A549 (cell line): ENCODE measurements at regions not wholly inside any gene's neighbourhood (a gene's known extent, or its start where the extent isn't known, plus 50 kb on each side); places are given as distances from the start of the nearest gene placed in this dataset.
A peak's percentile ranks its signal among the peaks of the same experiment; 100 is the strongest.

ENCODE experiments used
- ATAC-seq, 2 experiments: fragments of 200-7000 bp in 1 of 2; fragments of >200 bp in 1 of 2; cut with Nextera tagmentation in 1 of 2; cut with Tn5 transposase in 1 of 2; 3 replicates each; pipeline versions ENCODE4 v1.8.0 to v1.9.1; 2018 to 2020; ENCODE audit warnings: mild to moderate bottlenecking in 1 of 2, moderate library complexity in 1 of 2
- CTCF ChIA-PET: fragments of 300-600 bp; sonication (Branson Sonifier 250); formaldehyde crosslinking; extraction: SDS; loops from one replicate; lab custom pipeline; 2021; ENCODE audit warnings: antibody characterized with exemption, inconsistent platforms; lab: Yijun Ruan, JAX
- POLR2A ChIA-PET: fragments of 350-600 bp; formaldehyde crosslinking; extraction: SDS; loops from one replicate; lab custom pipeline; 2021; ENCODE audit warnings: antibody characterized with exemption, inconsistent platforms; lab: Yijun Ruan, JAX
- DNase-seq, 2 experiments: peaks; one replicate each; pipeline versions ENCODE4 v3.0.0 to v3.0.0-alpha.2; 2011 to 2016; ENCODE audit warnings: low read depth in 1 of 2, low spot score in 1 of 2
- FAIRE-seq: peaks from 2 replicates; lab custom pipeline; 2011; peaks lifted over from hg19 to GRCh38; lab: Jason Lieb, UNC
- H3K27ac ChIP-seq, 2 experiments: fragments of >200 bp; sonication (Bioruptor Twin); formaldehyde crosslinking; 3 replicates each; pipeline ENCODE4 v1.5.1; 2016 to 2017
- H3K4me1 ChIP-seq: fragments of >200 bp; sonication (Bioruptor Twin); formaldehyde crosslinking; 3 replicates; pipeline ENCODE4 v1.6.1; 2016
- H3K4me2 ChIP-seq: fragments of >200 bp; sonication (Bioruptor Twin); formaldehyde crosslinking; 3 replicates; pipeline ENCODE4 v1.6.1; 2016
- H3K4me3 ChIP-seq: fragments of >200 bp; sonication (Bioruptor Twin); formaldehyde crosslinking; 3 replicates; pipeline ENCODE4 v1.5.1; 2016
- H3K9me3 ChIP-seq: fragments of >200 bp; sonication (Bioruptor Twin); formaldehyde crosslinking; 3 replicates; pipeline ENCODE4 v1.6.1; 2016
- ATOH8 ChIP-seq: fragments of 250-450 bp; sonication (Bioruptor Pico); IDR thresholded peaks from 2 replicates; pipeline ENCODE4 v1.5.0; 2020; ENCODE audit warnings: low read depth, mild to moderate bottlenecking, moderate library complexity
- CEBPB ChIP-seq, 2 experiments: fragments of >200 bp in 1 of 2; sonication (Bioruptor Twin) in 1 of 2; formaldehyde crosslinking in 1 of 2; IDR thresholded peaks; 2 replicates each; pipeline ENCODE4 v1.6.1; 2012 to 2016
- E2F6 ChIP-seq: IDR thresholded peaks from 2 replicates; pipeline ENCODE4 v1.6.1; 2012; ENCODE audit warnings: low read depth, borderline replicate concordance
- ELK1 ChIP-seq: fragments of 150-350 bp; IDR thresholded peaks from 2 replicates; pipeline ENCODE4 v1.6.1; 2014; ENCODE audit warnings: low read depth, mild to moderate bottlenecking, low read length
- FOSL2 ChIP-seq, 2 experiments: fragments of 450-650 bp in 1 of 2; fragments of >200 bp in 1 of 2; sonication (Bioruptor Twin) in 1 of 2; formaldehyde crosslinking; IDR thresholded peaks; 2 replicates each; pipeline versions ENCODE4 v1.5.0 to v1.6.1; 2016 to 2020; ENCODE audit warnings: mild to moderate bottlenecking in 1 of 2, moderate library complexity in 1 of 2
- HDAC2 ChIP-seq: fragments of 200-600 bp; sonication (generic); IDR thresholded peaks from 2 replicates; pipeline ENCODE4 v1.6.1; 2016
- HES2 ChIP-seq: fragments of >200 bp; sonication (Bioruptor Twin); formaldehyde crosslinking; IDR thresholded peaks from 2 replicates; pipeline ENCODE4 v1.6.1; 2016
- HOXA7 ChIP-seq: fragments of 250-450 bp; sonication (Bioruptor Pico); IDR thresholded peaks from 2 replicates; pipeline ENCODE4 v1.5.0; 2020; ENCODE audit warnings: mild to moderate bottlenecking, moderate library complexity
- HOXB13 ChIP-seq: fragments of 250-450 bp; sonication (Bioruptor Pico); IDR thresholded peaks from 2 replicates; pipeline ENCODE4 v1.5.0; 2020; ENCODE audit warnings: low read depth, mild to moderate bottlenecking, moderate library complexity
- KDM1A ChIP-seq: fragments of 200-600 bp; sonication (generic); IDR thresholded peaks from 2 replicates; pipeline ENCODE4 v1.6.1; 2016; ENCODE audit warnings: low read depth, mild to moderate bottlenecking
- KDM5A ChIP-seq: fragments of 200-600 bp; sonication (generic); IDR thresholded peaks from 2 replicates; pipeline ENCODE4 v1.6.1; 2016; ENCODE audit warnings: antibody characterized with exemption, mild to moderate bottlenecking
- MAX ChIP-seq: IDR thresholded peaks from 2 replicates; pipeline ENCODE4 v1.6.1; 2012
- NPAS2 ChIP-seq: fragments of 250-450 bp; sonication (Bioruptor Pico); IDR thresholded peaks from 2 replicates; pipeline ENCODE4 v1.8.0; 2022; ENCODE audit warnings: mild to moderate bottlenecking, moderate library complexity, borderline replicate concordance
- PBX3 ChIP-seq: IDR thresholded peaks from 2 replicates; pipeline ENCODE4 v1.6.1; 2012
- POLR2AphosphoS2 ChIP-seq: conservative IDR thresholded peaks from 2 replicates; pipeline ENCODE4 v1.6.1; 2012; ENCODE audit warnings: low read length, improper control_type of control experiment, inconsistent platforms
- RAD21 ChIP-seq, 2 experiments: fragments of >200 bp in 1 of 2; sonication (Bioruptor Twin) in 1 of 2; formaldehyde crosslinking in 1 of 2; IDR thresholded peaks in 1 of 2; conservative IDR thresholded peaks in 1 of 2; 2 replicates in 1 of 2; 3 replicates in 1 of 2; pipeline ENCODE4 v1.6.1; 2012 to 2018; ENCODE audit warnings: inconsistent platforms in 1 of 2
- RARB ChIP-seq: fragments of 250-450 bp; sonication (Bioruptor Pico); IDR thresholded peaks from 2 replicates; pipeline ENCODE4 v1.8.0; 2021; ENCODE audit warnings: mild to moderate bottlenecking, moderate library complexity
- RFX5 ChIP-seq: fragments of 450-650 bp; IDR thresholded peaks from 2 replicates; pipeline ENCODE4 v1.7.1; 2014; ENCODE audit warnings: antibody characterized with exemption, mild to moderate bottlenecking, moderate library complexity
- RNF2 ChIP-seq: fragments of 200-600 bp; sonication (generic); IDR thresholded peaks from 2 replicates; pipeline ENCODE4 v1.6.1; 2016; ENCODE audit warnings: low read depth, mild to moderate bottlenecking, antibody characterized with exemption, moderate library complexity, borderline replicate concordance
- SREBF2 ChIP-seq: fragments of 450-650 bp; IDR thresholded peaks from 2 replicates; pipeline ENCODE4 v1.6.1; 2014; ENCODE audit warnings: mild to moderate bottlenecking, moderate library complexity
- TFCP2L1 ChIP-seq: fragments of 250-450 bp; sonication (Bioruptor Pico); IDR thresholded peaks from 2 replicates; pipeline ENCODE4 v1.5.0; 2021; ENCODE audit warnings: mild to moderate bottlenecking
- USF2 ChIP-seq: fragments of 450-650 bp; IDR thresholded peaks from 2 replicates; pipeline ENCODE4 v1.6.1; 2014; ENCODE audit warnings: antibody characterized with exemption
- ZNF302 ChIP-seq: fragments of 250-450 bp; sonication (Bioruptor Pico); IDR thresholded peaks from 2 replicates; pipeline ENCODE4 v1.9.0; 2021; ENCODE audit warnings: inconsistent platforms, mild to moderate bottlenecking, moderate library complexity
- ZSCAN20 ChIP-seq: fragments of 250-450 bp; sonication (Bioruptor Pico); IDR thresholded peaks from 2 replicates; pipeline ENCODE4 v1.8.0; 2022; ENCODE audit warnings: mild to moderate bottlenecking, moderate library complexity
- WGBS: methylation state at CpG from one replicate; pipeline ENCODE4 v1.1.6; 2017; ENCODE audit errors: missing lambda C conversion rate; 5-methylcytosine and 5-hydroxymethylcytosine counted together

- H3K4me2 ChIP-seq, result no peak overlapping the region
- TF ChIP-seq KDM1A (no peak), E2F6 (no peak)
- TF ChIP-seq, all 56 proteins: peak for 0
- WGBS, result 80% methylated on average over 9 of the region's 11 CpGs
- Histone ChIP-seq H3K27ac (peak overlapping the region in 1 of 2 experiments; percentile 10; a peak in 1 of 6 replicates), H3K4me3 (no peak overlapping the region), H3K4me1 (peaks cover 9% of the 10 kb centered on the region; the same call in 2 of the 3 replicates), H3K9me3 (no peaks in the 10 kb centered on the region)
- POLR2A ChIA-PET, result no interaction called here
- DNase-seq, result no peak
- ATAC-seq, result no peak
- FAIRE-seq, result no peak
- CTCF ChIA-PET, result interaction anchor here (0.9 to 3.5 kb wide), 4 partner anchors 13 to 28 kb away, joined by 3 to 18 read pairs (median 5); no protein-coding TSS in a partner anchor
Measured at GRCh38 chr15:70438776-70439175, 324.6 kb downstream of the UACA start.

- H3K27ac ChIP-seq, result peak overlapping the region in 1 of 2 experiments; percentile 21; a peak in 1 of 6 replicates
- FAIRE-seq (no peak), ATAC-seq (peak; percentile 27 to 44; a peak in 3 of 6 replicates), DNase-seq (peak in 1 of 2 experiments; percentile 14)
- 67% methylated on average over 5 of the region's 5 CpGs for WGBS
- no peak overlapping the region for H3K4me2 ChIP-seq
- TF ChIP-seq RAD21 (conservative IDR thresholded peaks at IDR 0.05 in 1 of 2, IDR thresholded peaks at IDR 0.05 in 1 of 2), result 0 out of 5 replicates have a peak, but pooled peaks of 1 of the 2 experiments have one; percentile 20
- no peak for TF ChIP-seq HOXB13 (CRISPR knock-in tag)
- peaks cover 9% of the 10 kb centered on the region; the same call in 2 of the 3 replicates for H3K4me1 ChIP-seq
- ChIA-PET POLR2A (no interaction called here), CTCF (interaction anchor here (0.9 to 3.5 kb wide), 2 partner anchors 26 to 29 kb away, joined by 3 to 18 read pairs; no protein-coding TSS in a partner anchor)
- H3K9me3 ChIP-seq, result no peaks in the 10 kb centered on the region
- H3K4me3 ChIP-seq, result no peak overlapping the region
Measured at GRCh38 chr15:70437882-70438451, 325.4 kb downstream of the UACA start.

GRCh38 chr15:70437089-70437488, 326.3 kb downstream of the UACA start:
- H3K4me2 ChIP-seq, result no peak overlapping the region
- FAIRE-seq, result no peak
- no peak overlapping the region for H3K4me3 ChIP-seq
- ChIA-PET POLR2A (no interaction called here), CTCF (interaction anchor here (1.4 to 1.5 kb wide), 2 partner anchors 11 to 13 kb away, joined by 3 to 4 read pairs; no protein-coding TSS in a partner anchor)
- H3K27ac ChIP-seq, result no peak overlapping the region
- no peak for DNase-seq
- peaks cover 9% of the 10 kb centered on the region; the same call in 2 of the 3 replicates for H3K4me1 ChIP-seq
- H3K9me3 ChIP-seq, result no peaks in the 10 kb centered on the region
- 96% methylated on average over 6 of the region's 6 CpGs for WGBS
- ATAC-seq, result no peak
- TF ChIP-seq POLR2AphosphoS2 (no peak), ZNF302 (no peak), SREBF2 (no peak), RNF2 (no peak), USF2 (no peak), NPAS2 (CRISPR knock-in tag) (no peak), MAX (no peak), HDAC2 (no peak), FOSL2 (IDR thresholded peaks at IDR 0.05) (no peak), FOSL2 (CRISPR knock-in tag; IDR thresholded peaks at IDR 0.05) (no peak), RARB (CRISPR knock-in tag) (no peak)

- 90% methylated on average over 3 of the region's 3 CpGs for WGBS
- Histone ChIP-seq H3K9me3 (no peaks in the 10 kb centered on the region), H3K4me1 (peaks cover 9% of the 10 kb centered on the region; the same call in 2 of the 3 replicates), H3K4me3 (no peak overlapping the region), H3K27ac (no peak overlapping the region), H3K4me2 (no peak overlapping the region)
- FAIRE-seq (no peak), DNase-seq (no peak), ATAC-seq (no peak)
- POLR2A ChIA-PET, result no interaction called here
- CTCF ChIA-PET, result interaction anchor here (1.4 to 1.5 kb wide), 2 partner anchors 11 to 12 kb away, joined by 3 to 4 read pairs; no protein-coding TSS in a partner anchor
- no peak for TF ChIP-seq HOXA7 (CRISPR knock-in tag)
- TF ChIP-seq ELK1, result no peak
- no peak for TF ChIP-seq RARB (CRISPR knock-in tag)
- TF ChIP-seq TFCP2L1 (CRISPR knock-in tag), result no peak
- TF ChIP-seq HES2, result no peak
- no peak for TF ChIP-seq CEBPB (IDR thresholded peaks at IDR 0.05)
- TF ChIP-seq PBX3, result no peak
- TF ChIP-seq KDM5A, result no peak
- no peak for TF ChIP-seq ATOH8 (CRISPR knock-in tag)
- no peak for TF ChIP-seq FOSL2 (IDR thresholded peaks at IDR 0.05)
- TF ChIP-seq FOSL2 (CRISPR knock-in tag; IDR thresholded peaks at IDR 0.05), result no peak
- no peak for TF ChIP-seq SREBF2
- TF ChIP-seq RFX5, result no peak
- no peak for TF ChIP-seq ZSCAN20 (CRISPR knock-in tag)
Measured at GRCh38 chr15:70436428-70436827, 326.9 kb downstream of the UACA start.
